Tibial nerve (tissue), 4 donors: ENCODE measurements at regions not wholly inside any gene's neighbourhood (a gene's known extent, or its start where the extent isn't known, plus 50 kb on each side); places are given as distances from the start of the nearest gene placed in this dataset.

Experiments
- DNase-seq, 2 donors: peaks; one replicate each; pipeline ENCODE4 v3.0.0-alpha.2; 2019; ENCODE audit warnings: low spot score in 2 of 2
- H3K27ac ChIP-seq, 4 donors: fragments of 200-600 bp; sonication (generic) in 3 of 4; one replicate each; pipeline ENCODE4 v1.5.1; 2017 to 2019; ENCODE audit warnings: mild to moderate bottlenecking in 1 of 4
- H3K27me3 ChIP-seq, 2 donors: fragments of 200-600 bp; sonication (generic) in 1 of 2; one replicate each; pipeline versions ENCODE4 v1.5.1 to v1.6.0; 2017 to 2019
- H3K36me3 ChIP-seq, 3 donors: fragments of 200-600 bp; sonication (generic); one replicate each; pipeline ENCODE4 v1.5.1; 2018 to 2019
- H3K4me1 ChIP-seq, 4 donors: fragments of 200-600 bp; sonication (generic) in 3 of 4; one replicate each; pipeline ENCODE4 v1.5.1; 2017 to 2019
- H3K4me3 ChIP-seq, 4 donors: fragments of 200-600 bp; sonication (generic) in 3 of 4; one replicate each; pipeline ENCODE4 v1.5.1; 2017 to 2019; ENCODE audit warnings: mild to moderate bottlenecking in 1 of 4, moderate library complexity in 1 of 4
- H3K9me3 ChIP-seq, 4 donors: fragments of 200-600 bp; sonication (generic) in 3 of 4; one replicate each; pipeline ENCODE4 v1.5.1; 2017 to 2019
- CTCF ChIP-seq, 5 experiments: fragments of 200-600 bp in 3 of 5; fragments of 450-650 bp in 2 of 5; sonication (generic) in 3 of 5; IDR thresholded peaks; one replicate each; pipeline ENCODE4 v1.5.1; 2016 to 2019; ENCODE audit warnings: antibody characterized with exemption in 5 of 5, mild to moderate bottlenecking in 3 of 5, moderate library complexity in 2 of 5
- EP300 ChIP-seq, 2 donors: sonication (generic); formaldehyde crosslinking; IDR thresholded peaks; one replicate each; pipeline ENCODE4 v1.6.1; 2017; ENCODE audit warnings: antibody characterized with exemption in 2 of 2, mild to moderate bottlenecking in 1 of 2
- POLR2A ChIP-seq, 2 donors: fragments of 450-650 bp; IDR thresholded peaks; one replicate each; pipeline ENCODE4 v1.6.1; 2017; ENCODE audit warnings: antibody characterized with exemption in 2 of 2, mild to moderate bottlenecking in 2 of 2, moderate library complexity in 2 of 2
- WGBS, 2 donors: methylation state at CpG; one replicate each; pipeline ENCODE4 v1.1.5; 2018; 5-methylcytosine and 5-hydroxymethylcytosine counted together

- 46 to 62% methylated on average over 1 of the region's 1 CpG for WGBS, 2 donors
- no peaks in the 10 kb centered on the region for H3K36me3 ChIP-seq
- H3K27me3 ChIP-seq = no peaks in the 10 kb centered on the region
- H3K4me1 ChIP-seq = peaks cover 0 to 4% (median 0%) of the 10 kb centered on the region in 4 donors
- DNase-seq = no peak
- no peak overlapping the region for H3K4me3 ChIP-seq
- TF ChIP-seq CTCF (IDR thresholded peaks at IDR 0.05) (no peak), POLR2A (IDR thresholded peaks at IDR 0.05) (no peak), EP300 (IDR thresholded peaks at IDR 0.05) (no peak)
- no peaks in the 10 kb centered on the region for H3K9me3 ChIP-seq
- peak overlapping the region in 1 of 4 donors; percentile 47 for H3K27ac ChIP-seq
Measured at GRCh38 chr6:141346535-141346934, 786.2 kb upstream of the GJE1 start.

- no peaks in the 10 kb centered on the region for H3K36me3 ChIP-seq
- TF ChIP-seq POLR2A (IDR thresholded peaks at IDR 0.05) = no peak
- TF ChIP-seq EP300 (IDR thresholded peaks at IDR 0.05) = no peak
- TF ChIP-seq CTCF (IDR thresholded peaks at IDR 0.05) = no peak
- H3K4me3 ChIP-seq = no peak overlapping the region
- peaks cover 0 to 4% (median 0%) of the 10 kb centered on the region in 4 donors for H3K4me1 ChIP-seq
- H3K27me3 ChIP-seq = no peaks in the 10 kb centered on the region
- 82% methylated on average over 2 of the region's 2 CpGs for whole genome bisulfite sequencing, 2 donors
- DNase-seq = no peak
- H3K9me3 ChIP-seq = no peaks in the 10 kb centered on the region
- H3K27ac ChIP-seq = no peak overlapping the region
Measured at GRCh38 chr6:141337191-141337590, 795.5 kb upstream of the GJE1 start.

GRCh38 chr6:141335477-141336273 is 797.0 kb upstream of the GJE1 start:
- H3K9me3 ChIP-seq = no peaks in the 10 kb centered on the region
- 57 to 61% methylated on average over 4 of the region's 4 CpGs for WGBS, 2 donors
- no peak for DNase-seq
- no peaks in the 10 kb centered on the region for H3K27me3 ChIP-seq
- H3K4me3 ChIP-seq = no peak overlapping the region
- no peaks in the 10 kb centered on the region for H3K36me3 ChIP-seq
- peaks cover 0 to 4% (median 0%) of the 10 kb centered on the region in 4 donors for H3K4me1 ChIP-seq
- H3K27ac ChIP-seq = peak overlapping the region in 1 of 4 donors; percentile 17
- TF ChIP-seq POLR2A (IDR thresholded peaks at IDR 0.05) = no peak
- TF ChIP-seq EP300 (IDR thresholded peaks at IDR 0.05) = no peak
- no peak for TF ChIP-seq CTCF (IDR thresholded peaks at IDR 0.05)

- no peak for DNase-seq
- Histone ChIP-seq H3K4me3 (peak overlapping the region in 2 of 4 donors; percentile 4 to 41), H3K4me1 (peaks cover 0 to 6% (median 0%) of the 10 kb centered on the region in 4 donors)
Measured at GRCh38 chr6:141326925-141327324, 805.8 kb upstream of the GJE1 start.

More at GRCh38 chr6:141326925-141327324, 805.8 kb upstream of the GJE1 start:
- no peak for TF ChIP-seq EP300 (IDR thresholded peaks at IDR 0.05)
- TF ChIP-seq POLR2A (IDR thresholded peaks at IDR 0.05) = no peak
- TF ChIP-seq CTCF (IDR thresholded peaks at IDR 0.05) = no peak
- H3K36me3 ChIP-seq = no peaks in the 10 kb centered on the region
- peak overlapping the region in 3 of 4 donors; percentile 23 to 82 (median 79) for H3K27ac ChIP-seq
- H3K9me3 ChIP-seq = no peaks in the 10 kb centered on the region
- H3K27me3 ChIP-seq = no peaks in the 10 kb centered on the region
